ENCODE measurements at regions not wholly inside any gene's neighbourhood (a gene's known extent, or its start where the extent isn't known, plus 50 kb on each side); places are given as distances from the start of the nearest gene placed in this dataset.

DNA sequence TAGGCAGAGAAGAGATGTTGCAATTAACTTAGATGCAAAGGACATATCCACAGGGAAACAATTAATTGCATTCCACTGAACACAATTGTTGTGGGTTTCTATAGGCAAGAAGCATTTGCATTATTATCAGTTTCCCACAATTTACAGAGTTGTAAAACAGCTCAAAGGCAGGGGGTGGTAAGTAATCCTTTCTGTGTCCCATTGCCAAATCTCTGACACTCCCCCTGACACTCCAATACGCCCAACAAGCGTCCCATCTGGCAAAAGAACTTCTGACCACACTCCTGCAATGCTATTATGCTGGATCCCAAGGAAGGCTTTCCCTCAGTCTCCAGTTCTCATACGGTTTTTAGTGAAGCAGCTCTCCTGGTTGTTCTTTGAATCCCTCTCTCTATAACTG is 179.8 kb downstream of the CXCL12 start:
- H3K27me3 ChIP-seq (ENCODE audit: control insufficient read depth, insufficient read depth, low read length): no peaks in the 10 kb centered on the region
- peaks cover 7% of the 10 kb centered on the region for H3K4me1 ChIP-seq (ENCODE audit: control insufficient read depth, insufficient read depth, low read length)
- H3K36me3 ChIP-seq (ENCODE audit: control insufficient read depth, insufficient read depth, low read length): no peaks in the 10 kb centered on the region
- H3K9me3 ChIP-seq (ENCODE audit: control insufficient read depth, insufficient read depth, low read depth, low read length): peaks cover 13% of the 10 kb centered on the region
- H3K4me3 ChIP-seq (ENCODE audit: low read depth, low read length): no peak overlapping the region
- H3K27ac ChIP-seq (ENCODE audit: low read depth, low read length): no peak overlapping the region
- H3K9ac ChIP-seq (ENCODE audit: low read length): no peak overlapping the region

DNA sequence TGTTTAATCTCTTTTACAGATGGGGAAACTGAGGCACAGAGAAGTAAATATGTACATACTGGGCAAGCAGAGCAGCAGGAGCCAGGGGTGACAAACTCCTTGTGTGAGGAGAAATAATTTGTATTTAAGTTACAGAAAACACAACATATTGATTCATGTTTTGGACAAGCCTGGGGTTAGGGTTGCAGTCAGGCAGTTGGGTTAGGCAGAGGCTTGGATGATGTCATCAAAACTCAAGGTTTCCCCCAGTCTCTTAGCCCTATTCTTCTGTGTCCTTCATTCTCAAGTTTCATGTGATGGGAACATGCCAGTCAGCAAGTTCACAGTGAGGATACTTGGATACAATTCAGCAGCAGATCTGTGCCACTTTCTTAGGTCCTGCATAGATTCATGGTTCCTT is 181.4 kb downstream of the CXCL12 start:
- no peak overlapping the region for H3K9ac ChIP-seq (ENCODE audit: low read length)
- no peaks in the 10 kb centered on the region for H3K36me3 ChIP-seq (ENCODE audit: control insufficient read depth, insufficient read depth, low read length)
- H3K4me1 ChIP-seq (ENCODE audit: control insufficient read depth, insufficient read depth, low read length): peaks cover 7% of the 10 kb centered on the region
- no peak overlapping the region for H3K4me3 ChIP-seq (ENCODE audit: low read depth, low read length)
- peaks cover 16% of the 10 kb centered on the region for H3K9me3 ChIP-seq (ENCODE audit: control insufficient read depth, insufficient read depth, low read depth, low read length)
- H3K27me3 ChIP-seq (ENCODE audit: control insufficient read depth, insufficient read depth, low read length): no peaks in the 10 kb centered on the region
- no peak overlapping the region for H3K27ac ChIP-seq (ENCODE audit: low read depth, low read length)

DNA sequence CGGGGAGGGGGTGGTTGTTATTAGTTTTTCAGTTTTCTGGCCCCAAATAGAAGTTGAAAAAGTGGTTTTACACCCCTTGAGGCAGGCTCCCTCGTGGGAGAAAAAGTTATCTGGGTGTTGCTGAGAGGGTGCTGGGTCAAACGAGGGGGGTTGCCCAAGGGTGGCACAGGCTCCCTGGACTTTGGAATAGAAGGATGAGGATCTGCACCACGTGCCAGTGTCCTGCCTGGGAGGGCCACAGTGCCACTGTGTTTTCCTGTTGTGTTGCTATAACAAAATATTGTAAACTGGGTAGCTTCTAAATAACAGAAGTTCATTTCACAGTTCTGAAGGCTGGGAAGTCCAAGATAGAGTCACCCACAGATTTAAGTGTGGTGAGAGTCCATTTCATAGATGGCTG is 181.9 kb downstream of the CXCL12 start:
- Histone ChIP-seq H3K27me3 (ENCODE audit: control insufficient read depth, insufficient read depth, low read length) (no peaks in the 10 kb centered on the region), H3K9me3 (ENCODE audit: control insufficient read depth, insufficient read depth, low read depth, low read length) (peaks cover 16% of the 10 kb centered on the region), H3K4me1 (ENCODE audit: control insufficient read depth, insufficient read depth, low read length) (peaks cover 7% of the 10 kb centered on the region), H3K4me3 (ENCODE audit: low read depth, low read length) (no peak overlapping the region), H3K9ac (ENCODE audit: low read length) (no peak overlapping the region), H3K36me3 (ENCODE audit: control insufficient read depth, insufficient read depth, low read length) (no peaks in the 10 kb centered on the region), H3K27ac (ENCODE audit: low read depth, low read length) (no peak overlapping the region)

DNA sequence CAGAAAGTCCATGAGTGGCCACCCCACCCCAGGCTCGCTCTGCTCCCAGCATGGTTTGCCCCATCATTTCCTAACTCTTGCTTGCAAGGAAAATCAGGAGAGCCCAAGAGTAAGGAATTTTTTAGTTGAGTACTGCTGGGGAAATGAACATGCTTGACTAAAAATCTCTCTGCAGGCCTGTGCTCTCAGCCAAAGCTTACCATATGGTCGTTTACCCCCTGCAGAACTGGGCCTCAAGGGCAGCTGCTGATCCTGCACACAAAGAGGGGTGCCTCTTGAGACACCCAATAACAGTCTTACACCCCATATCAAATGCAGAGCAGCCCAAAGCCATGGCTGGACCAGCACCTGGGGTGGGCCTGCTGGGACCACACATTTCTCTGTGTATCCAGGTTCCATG is 183.2 kb downstream of the CXCL12 start:
- Histone ChIP-seq H3K27me3 (ENCODE audit: control insufficient read depth, insufficient read depth, low read length) (no peaks in the 10 kb centered on the region), H3K9ac (ENCODE audit: low read length) (no peak overlapping the region), H3K27ac (ENCODE audit: low read depth, low read length) (no peak overlapping the region), H3K4me1 (ENCODE audit: control insufficient read depth, insufficient read depth, low read length) (peaks cover 7% of the 10 kb centered on the region), H3K9me3 (ENCODE audit: control insufficient read depth, insufficient read depth, low read depth, low read length) (peaks cover 16% of the 10 kb centered on the region), H3K4me3 (ENCODE audit: low read depth, low read length) (no peak overlapping the region), H3K36me3 (ENCODE audit: control insufficient read depth, insufficient read depth, low read length) (no peaks in the 10 kb centered on the region)

DNA sequence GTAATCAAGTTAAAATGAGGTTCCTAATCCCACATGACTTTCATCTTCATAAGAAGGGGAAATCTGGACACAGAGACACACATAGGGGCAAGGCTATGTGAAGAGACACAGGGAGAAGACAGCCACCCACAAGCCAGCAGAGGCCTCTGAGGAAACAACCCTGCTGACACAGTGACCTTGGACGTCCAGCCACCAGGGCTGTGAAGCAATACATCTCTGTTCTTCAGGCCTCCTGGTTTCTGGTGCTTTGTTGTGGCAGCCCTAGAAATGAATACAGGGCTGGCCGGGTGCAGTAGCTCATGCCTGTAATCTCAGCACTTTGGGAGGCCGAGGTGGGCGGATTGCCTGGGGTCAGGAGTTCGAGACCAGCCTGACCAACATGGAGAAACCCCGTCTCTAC is 183.9 kb downstream of the CXCL12 start:
- Histone ChIP-seq H3K4me3 (ENCODE audit: low read depth, low read length) (no peak overlapping the region), H3K27ac (ENCODE audit: low read depth, low read length) (no peak overlapping the region), H3K4me1 (ENCODE audit: control insufficient read depth, insufficient read depth, low read length) (peaks cover 7% of the 10 kb centered on the region), H3K27me3 (ENCODE audit: control insufficient read depth, insufficient read depth, low read length) (no peaks in the 10 kb centered on the region), H3K36me3 (ENCODE audit: control insufficient read depth, insufficient read depth, low read length) (no peaks in the 10 kb centered on the region), H3K9me3 (ENCODE audit: control insufficient read depth, insufficient read depth, low read depth, low read length) (peaks cover 16% of the 10 kb centered on the region), H3K9ac (ENCODE audit: low read length) (no peak overlapping the region)

DNA sequence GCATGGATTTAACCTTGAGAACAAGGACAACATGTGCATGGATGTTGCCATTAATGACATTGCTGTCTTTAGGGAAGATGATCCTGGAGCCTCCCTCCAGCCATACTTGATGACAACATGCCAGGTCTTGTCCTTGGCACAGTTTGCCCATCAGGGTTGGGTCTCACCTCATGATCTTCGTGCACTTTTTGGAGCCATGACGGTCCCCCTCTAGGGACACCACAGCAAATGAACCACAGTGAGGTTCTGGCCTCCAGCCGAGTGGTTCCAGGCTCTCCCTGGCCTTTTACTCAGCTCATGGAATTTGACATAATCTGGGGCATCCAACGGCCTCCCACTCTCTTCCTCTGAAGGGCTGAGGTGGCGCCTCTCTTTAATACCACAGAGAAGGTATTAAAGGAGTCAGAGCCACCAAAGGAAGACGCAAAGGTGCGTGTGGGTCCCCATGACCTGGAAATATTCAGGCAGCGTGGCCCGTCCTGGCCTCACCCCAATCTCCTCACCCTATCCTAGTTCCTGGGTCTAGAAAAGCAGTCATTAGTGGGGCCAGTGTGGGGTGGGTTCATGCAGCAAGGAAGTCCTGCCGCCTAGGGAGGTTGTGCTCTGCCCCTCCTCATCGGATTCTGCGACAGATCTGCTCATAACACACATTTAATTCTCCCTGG is 184.8 kb downstream of the CXCL12 start:
- Histone ChIP-seq H3K4me1 (ENCODE audit: control insufficient read depth, insufficient read depth, low read length) (peaks cover 3% of the 10 kb centered on the region), H3K9me3 (ENCODE audit: control insufficient read depth, insufficient read depth, low read depth, low read length) (peaks cover 16% of the 10 kb centered on the region), H3K4me3 (ENCODE audit: low read depth, low read length) (no peak overlapping the region), H3K36me3 (ENCODE audit: control insufficient read depth, insufficient read depth, low read length) (no peaks in the 10 kb centered on the region), H3K27me3 (ENCODE audit: control insufficient read depth, insufficient read depth, low read length) (no peaks in the 10 kb centered on the region), H3K9ac (ENCODE audit: low read length) (no peak overlapping the region), H3K27ac (ENCODE audit: low read depth, low read length) (no peak overlapping the region)

DNA sequence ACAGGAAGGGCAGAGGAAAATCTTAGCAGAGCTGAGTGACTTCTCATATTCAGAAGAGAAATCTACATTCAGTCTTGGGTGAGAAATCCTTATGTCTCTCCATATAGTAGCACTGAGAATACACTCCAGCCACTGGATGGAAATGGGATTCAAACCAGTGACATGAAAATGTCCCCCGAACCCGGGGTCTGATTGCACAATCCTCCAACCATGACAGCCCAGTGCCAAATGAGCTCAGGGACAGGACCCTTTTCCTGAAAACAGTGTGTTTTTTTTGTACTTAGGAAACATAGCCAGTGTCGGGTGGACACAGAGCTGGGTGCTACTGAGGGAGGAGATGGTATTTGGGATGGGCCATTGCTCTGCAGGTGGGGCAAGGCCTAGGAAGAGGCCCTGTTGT is 185.6 kb downstream of the CXCL12 start:
- no peaks in the 10 kb centered on the region for H3K27me3 ChIP-seq (ENCODE audit: control insufficient read depth, insufficient read depth, low read length)
- H3K4me1 ChIP-seq (ENCODE audit: control insufficient read depth, insufficient read depth, low read length): no peaks in the 10 kb centered on the region
- no peaks in the 10 kb centered on the region for H3K36me3 ChIP-seq (ENCODE audit: control insufficient read depth, insufficient read depth, low read length)
- H3K4me3 ChIP-seq (ENCODE audit: low read depth, low read length): no peak overlapping the region
- H3K9ac ChIP-seq (ENCODE audit: low read length): no peak overlapping the region
- peaks cover 16% of the 10 kb centered on the region for H3K9me3 ChIP-seq (ENCODE audit: control insufficient read depth, insufficient read depth, low read depth, low read length)
- H3K27ac ChIP-seq (ENCODE audit: low read depth, low read length): no peak overlapping the region

DNA sequence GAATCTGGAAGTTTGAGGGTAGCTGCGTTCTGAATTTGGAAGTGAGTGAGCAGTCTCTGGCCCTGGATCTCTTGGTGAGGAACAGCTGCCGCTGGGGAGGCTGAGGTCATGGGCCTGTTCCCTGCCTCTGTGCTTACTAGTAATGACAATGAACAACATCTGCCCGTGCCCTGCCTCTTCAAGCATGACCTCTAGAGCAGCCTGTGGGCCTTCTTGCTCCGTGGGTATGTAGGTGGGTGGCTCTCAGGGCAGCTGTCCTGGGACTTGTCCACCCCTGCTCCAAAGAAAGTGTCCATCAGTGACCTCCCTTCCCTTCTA is 186.2 kb downstream of the CXCL12 start:
- H3K36me3 ChIP-seq (ENCODE audit: control insufficient read depth, insufficient read depth, low read length): no peaks in the 10 kb centered on the region
- H3K9me3 ChIP-seq (ENCODE audit: control insufficient read depth, insufficient read depth, low read depth, low read length): peaks cover 16% of the 10 kb centered on the region
- no peak overlapping the region for H3K4me3 ChIP-seq (ENCODE audit: low read depth, low read length)
- no peaks in the 10 kb centered on the region for H3K4me1 ChIP-seq (ENCODE audit: control insufficient read depth, insufficient read depth, low read length)
- no peak overlapping the region for H3K9ac ChIP-seq (ENCODE audit: low read length)
- H3K27me3 ChIP-seq (ENCODE audit: control insufficient read depth, insufficient read depth, low read length): no peaks in the 10 kb centered on the region
- H3K27ac ChIP-seq (ENCODE audit: low read depth, low read length): no peak overlapping the region

DNA sequence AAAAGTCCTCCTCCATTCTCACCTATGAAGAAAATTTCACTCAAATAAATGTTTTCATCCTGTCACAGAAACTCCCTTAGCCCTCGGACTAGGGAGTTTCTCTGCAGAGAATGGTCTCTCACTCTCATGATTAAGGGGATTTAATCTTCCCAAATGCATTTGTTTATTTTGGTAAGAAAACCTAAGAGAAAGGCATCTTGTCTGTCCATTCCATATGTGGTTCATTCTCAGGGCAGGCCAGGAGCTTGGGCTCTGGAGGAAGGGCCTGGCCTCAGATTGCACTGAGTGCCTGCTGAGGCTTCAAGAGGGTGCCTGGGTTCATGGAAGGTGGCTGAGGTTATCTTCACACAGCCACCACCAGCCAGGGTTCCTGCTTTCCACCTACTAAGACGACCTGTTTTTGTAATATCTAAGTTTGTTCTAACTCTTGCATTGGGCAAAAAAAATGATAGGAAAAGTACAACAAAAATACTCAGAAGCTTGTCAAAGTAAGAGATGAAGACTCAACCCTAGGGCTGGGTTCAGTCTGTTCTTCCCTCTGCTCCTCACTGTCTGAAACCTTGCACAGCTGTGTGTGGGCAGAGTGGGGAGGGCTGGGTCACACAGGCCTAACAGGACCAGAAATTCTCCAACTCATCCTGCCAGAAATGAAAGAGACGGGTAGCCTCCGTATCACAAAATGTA is 186.7 kb downstream of the CXCL12 start:
- H3K9me3 ChIP-seq (ENCODE audit: control insufficient read depth, insufficient read depth, low read depth, low read length): peaks cover 16% of the 10 kb centered on the region
- no peak overlapping the region for H3K9ac ChIP-seq (ENCODE audit: low read length)
- H3K27ac ChIP-seq (ENCODE audit: low read depth, low read length): no peak overlapping the region
- no peak overlapping the region for H3K4me3 ChIP-seq (ENCODE audit: low read depth, low read length)
- no peaks in the 10 kb centered on the region for H3K36me3 ChIP-seq (ENCODE audit: control insufficient read depth, insufficient read depth, low read length)
- H3K27me3 ChIP-seq (ENCODE audit: control insufficient read depth, insufficient read depth, low read length): no peaks in the 10 kb centered on the region
- H3K4me1 ChIP-seq (ENCODE audit: control insufficient read depth, insufficient read depth, low read length): no peaks in the 10 kb centered on the region

DNA sequence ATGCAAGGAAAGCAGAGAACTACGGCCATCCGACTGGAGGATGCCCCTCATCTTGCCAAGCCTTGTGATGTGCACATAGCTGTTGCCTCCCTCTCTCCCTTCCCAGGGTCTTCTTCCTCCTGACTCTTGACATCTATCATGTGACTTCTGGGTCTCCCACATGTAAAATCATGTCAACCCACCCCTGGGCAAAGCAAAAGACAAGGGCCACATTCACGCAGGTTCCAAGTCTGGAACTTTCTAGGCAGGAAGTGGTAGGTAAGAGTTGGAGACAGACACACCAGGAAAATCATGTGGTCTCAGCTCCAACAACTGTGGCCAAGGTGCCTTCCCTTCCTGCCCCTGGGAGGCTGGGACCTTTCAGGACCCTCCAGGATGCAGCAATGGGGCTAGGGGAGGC is 187.3 kb downstream of the CXCL12 start:
- no peaks in the 10 kb centered on the region for H3K27me3 ChIP-seq (ENCODE audit: control insufficient read depth, insufficient read depth, low read length)
- no peaks in the 10 kb centered on the region for H3K36me3 ChIP-seq (ENCODE audit: control insufficient read depth, insufficient read depth, low read length)
- H3K4me3 ChIP-seq (ENCODE audit: low read depth, low read length): no peak overlapping the region
- H3K4me1 ChIP-seq (ENCODE audit: control insufficient read depth, insufficient read depth, low read length): no peaks in the 10 kb centered on the region
- peaks cover 15% of the 10 kb centered on the region for H3K9me3 ChIP-seq (ENCODE audit: control insufficient read depth, insufficient read depth, low read depth, low read length)
- H3K27ac ChIP-seq (ENCODE audit: low read depth, low read length): no peak overlapping the region
- no peak overlapping the region for H3K9ac ChIP-seq (ENCODE audit: low read length)

DNA sequence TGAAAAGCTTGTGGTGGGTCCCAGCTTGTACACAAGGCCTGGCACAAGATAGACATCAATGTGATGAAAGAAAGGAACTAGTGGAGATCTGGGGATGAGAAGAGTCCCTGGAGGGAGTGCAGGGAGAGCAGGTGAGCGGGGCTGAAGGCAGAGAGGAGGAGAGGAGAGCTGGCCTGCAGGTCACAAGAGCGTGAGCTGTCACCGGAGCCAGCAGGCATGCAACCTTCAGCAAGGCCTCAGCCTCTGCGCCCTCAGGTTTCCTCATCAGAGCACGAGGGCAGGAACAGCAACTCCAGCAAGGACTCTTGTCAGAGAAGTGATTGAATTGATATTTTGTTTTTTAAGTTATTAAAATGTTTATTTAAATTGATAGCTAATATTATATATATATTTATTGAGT is 188.6 kb downstream of the CXCL12 start:
- Histone ChIP-seq H3K4me1 (ENCODE audit: control insufficient read depth, insufficient read depth, low read length) (no peaks in the 10 kb centered on the region), H3K9me3 (ENCODE audit: control insufficient read depth, insufficient read depth, low read depth, low read length) (0 out of 2 replicates have a peak, but pooled peaks cover 8% of the 10 kb centered on the region), H3K4me3 (ENCODE audit: low read depth, low read length) (no peak overlapping the region), H3K36me3 (ENCODE audit: control insufficient read depth, insufficient read depth, low read length) (no peaks in the 10 kb centered on the region), H3K27ac (ENCODE audit: low read depth, low read length) (no peak overlapping the region), H3K27me3 (ENCODE audit: control insufficient read depth, insufficient read depth, low read length) (no peaks in the 10 kb centered on the region), H3K9ac (ENCODE audit: low read length) (no peak overlapping the region)

Data from HUES6 (cell line).